SH-SY5Y (cell line): ENCODE measurements at regions not wholly inside any gene's neighbourhood (a gene's known extent, or its start where the extent isn't known, plus 50 kb on each side); places are given as distances from the start of the nearest gene placed in this dataset.

Experiments used
- GATA2 ChIP-seq: IDR thresholded peaks from 2 replicates; pipeline ENCODE4 v1.6.1; 2011; ENCODE audit warnings: mild to moderate bottlenecking, low read depth, low read length
- GATA3 ChIP-seq: IDR thresholded peaks from 2 replicates; pipeline ENCODE4 v1.6.1; 2011; ENCODE audit warnings: low read depth, mild to moderate bottlenecking, low read length, moderate library complexity

GRCh38 chr10:35911954-35912353, 269.9 kb upstream of the FZD8 start:
- no peak for TF ChIP-seq GATA2
- TF ChIP-seq GATA3 = no peak
